GM12878 (cell line): ENCODE measurements at regions not wholly inside any gene's neighbourhood (a gene's known extent, or its start where the extent isn't known, plus 50 kb on each side); places are given as distances from the start of the nearest gene placed in this dataset.

Experiments
- ATAC-seq: fragments of 200-7000 bp; cut with Tn5 transposase; 3 replicates; pipeline ENCODE4 v1.9.1; 2020; ENCODE audit warnings: mild to moderate bottlenecking, moderate library complexity
- BruUV-seq: library from RNA; stranded (reverse); fragments of 400-500 nt; replicated peaks from 2 replicates; lab custom pipeline; 2021; lab: Mats Ljungman, UMichigan
- CTCF ChIA-PET: fragments of 300-600 bp; sonication (Branson Sonifier 250); formaldehyde crosslinking; extraction: SDS; loops from one replicate; lab custom pipeline; 2021; ENCODE audit warnings: inconsistent platforms; lab: Yijun Ruan, JAX
- POLR2A ChIA-PET: fragments of 350-600 bp; formaldehyde crosslinking; extraction: SDS; loops from one replicate; lab custom pipeline; 2021; ENCODE audit warnings: inconsistent platforms; lab: Charles Lee
- RAD21 ChIA-PET: fragments of 300-600 bp; sonication (Branson Sonifier 250); formaldehyde crosslinking; loops from one replicate; lab custom pipeline; 2023; ENCODE audit warnings: antibody characterized with exemption; ENCODE audit not compliant: unreplicated experiment; lab: Charles Lee
- SMC1A ChIA-PET: fragments of 300-600 bp; sonication (Branson Sonifier 250); formaldehyde crosslinking; loops from one replicate; lab custom pipeline; 2023; ENCODE audit not compliant: unreplicated experiment, uncharacterized antibody; lab: Charles Lee
- DNase-seq: peaks from one replicate; pipeline ENCODE4 v3.0.0-alpha.2; 2011; ENCODE audit warnings: low read depth, low spot score
- FAIRE-seq: peaks from 3 replicates; lab custom pipeline; 2011; peaks lifted over from hg19 to GRCh38; lab: Jason Lieb, UNC
- H2AFZ ChIP-seq: 2 replicates; pipeline ENCODE4 v1.6.0; 2011; ENCODE audit warnings: low read depth, low read length, control low read depth; ENCODE audit not compliant: control insufficient read depth
- H3K27ac ChIP-seq: 2 replicates; pipeline ENCODE4 v1.5.1; 2011; ENCODE audit warnings: control low read depth; ENCODE audit not compliant: control insufficient read depth, insufficient read depth
- H3K27me3 ChIP-seq, 2 experiments: replicated peaks in 1 of 2; 2 replicates each; pipeline versions ENCODE4 v1.6.0 to v1.6.1; 2011; ENCODE audit warnings: low read length in 1 of 2; ENCODE audit not compliant: control insufficient read depth in 2 of 2, insufficient read depth in 2 of 2
- H3K36me3 ChIP-seq, 2 experiments: 2 replicates each; pipeline ENCODE4 v1.5.1; 2011; ENCODE audit warnings: low read length in 1 of 2; ENCODE audit not compliant: control insufficient read depth in 2 of 2, insufficient read depth in 2 of 2
- H3K4me1 ChIP-seq: 2 replicates; pipeline ENCODE4 v1.6.1; 2011; ENCODE audit warnings: mild to moderate bottlenecking, low read length, moderate library complexity, mixed read lengths; ENCODE audit not compliant: control insufficient read depth, insufficient read depth
- H3K4me2 ChIP-seq: 2 replicates; pipeline ENCODE4 v1.6.0; 2011; ENCODE audit warnings: control low read depth; ENCODE audit not compliant: control insufficient read depth, insufficient read depth
- H3K4me3 ChIP-seq: fragments of 200-600 bp; sonication (generic); 2 replicates; pipeline ENCODE4 v1.5.1; 2016
- H3K79me2 ChIP-seq: 2 replicates; pipeline ENCODE4 v1.6.0; 2011; ENCODE audit warnings: low read length; ENCODE audit not compliant: control insufficient read depth, insufficient read depth
- H3K9ac ChIP-seq: 2 replicates; pipeline ENCODE4 v1.8.0; 2011; ENCODE audit warnings: low read length, control low read depth, mixed read lengths; ENCODE audit not compliant: control insufficient read depth, insufficient read depth
- H3K9me3 ChIP-seq: replicated peaks from 3 replicates; pipeline ENCODE4 v1.5.1; 2011; ENCODE audit warnings: mild to moderate bottlenecking, low read length; ENCODE audit not compliant: control insufficient read depth, insufficient read depth
- H4K20me1 ChIP-seq: 2 replicates; pipeline ENCODE4 v1.6.0; 2011; ENCODE audit not compliant: control insufficient read depth, insufficient read depth
- CEBPB ChIP-seq, 2 experiments: fragments of 150-350 bp in 1 of 2; IDR thresholded peaks; 2 replicates each; pipeline ENCODE4 v1.6.1; 2012 to 2014; ENCODE audit warnings: low read depth in 2 of 2, low read length in 2 of 2, borderline replicate concordance in 1 of 2, inconsistent platforms in 1 of 2
- GABPA ChIP-seq: IDR thresholded peaks from 2 replicates; pipeline ENCODE4 v1.6.1; 2014; ENCODE audit warnings: antibody characterized with exemption, low read depth, mild to moderate bottlenecking, inconsistent platforms
- KAT2A ChIP-seq: conservative IDR thresholded peaks from 2 replicates; pipeline ENCODE4 v1.6.1; 2011; ENCODE audit warnings: low read depth, low read length; ENCODE audit not compliant: control insufficient read depth
- KDM1A ChIP-seq: fragments of 200-600 bp; sonication (generic); IDR thresholded peaks from 2 replicates; pipeline ENCODE4 v1.6.1; 2016; ENCODE audit warnings: borderline replicate concordance
- MTA2 ChIP-seq: fragments of 450-650 bp; IDR thresholded peaks from 2 replicates; pipeline ENCODE4 v1.6.1; 2016; ENCODE audit warnings: low read depth, mild to moderate bottlenecking, moderate library complexity
- PAX8 ChIP-seq: fragments of 450-650 bp; IDR thresholded peaks from 2 replicates; pipeline ENCODE4 v1.6.1; 2017; ENCODE audit warnings: mild to moderate bottlenecking, moderate library complexity
- PML ChIP-seq: IDR thresholded peaks from 2 replicates; pipeline ENCODE4 v1.6.1; 2012; ENCODE audit warnings: low read length, inconsistent platforms
- RAD51 ChIP-seq: fragments of 450-650 bp; IDR thresholded peaks from 2 replicates; pipeline ENCODE4 v1.6.1; 2016; ENCODE audit warnings: moderate library complexity, mild to moderate bottlenecking, inconsistent platforms
- SIN3A ChIP-seq: IDR thresholded peaks from 2 replicates; pipeline ENCODE4 v1.6.1; 2012; ENCODE audit warnings: low read depth, low read length, improper control_type of control experiment
- TARDBP ChIP-seq: IDR thresholded peaks from 2 replicates; pipeline ENCODE4 v1.6.1; 2016; ENCODE audit warnings: borderline replicate concordance
- ZNF622 ChIP-seq: fragments of 450-650 bp; IDR thresholded peaks from 2 replicates; pipeline ENCODE4 v1.6.1; 2017; ENCODE audit warnings: mild to moderate bottlenecking, inconsistent platforms
- WGBS: methylation state at CpG from one replicate; pipeline ENCODE4 v1.1.6; 2016; ENCODE audit warnings: low lambda C conversion rate; ENCODE audit not compliant: insufficient replicate concordance, insufficient coverage; ENCODE audit errors: missing lambda C conversion rate; 5-methylcytosine and 5-hydroxymethylcytosine counted together
- in situ Hi-C: fragments of 300-500 bp; cut with MboI; formaldehyde crosslinking; loops from 9 replicates; pipeline ENCODE4 v1.14.3; 2018; ENCODE audit warnings: mixed read lengths
- intact Hi-C: fragments of 100-400 bp; cut with micrococcal nuclease; formaldehyde crosslinking; loops from one replicate; pipeline ENCODE4 v1.14.2; 2022; ENCODE audit not compliant: unreplicated experiment
- TF ChIP-seq, protein P1 (sequence below): fragments of 450-650 bp; IDR thresholded peaks from 2 replicates; pipeline ENCODE4 v1.6.1; 2016; ENCODE audit warnings: mild to moderate bottlenecking, moderate library complexity, borderline replicate concordance
- TF ChIP-seq, protein P2 (sequence below), 3 experiments: IDR thresholded peaks in 2 of 3; conservative IDR thresholded peaks in 1 of 3; 2 replicates each; pipeline ENCODE4 v1.5.1; 2011; ENCODE audit warnings: low read depth in 3 of 3, low read length in 3 of 3, mild to moderate bottlenecking in 3 of 3, control low read depth in 2 of 3, moderate library complexity in 2 of 3, inconsistent platforms in 1 of 3, mixed read lengths in 1 of 3; ENCODE audit not compliant: control insufficient read depth in 2 of 3, insufficient read depth in 1 of 3; ENCODE audit errors: extremely low read depth in 1 of 3
- TF ChIP-seq, protein P3 (sequence below): IDR thresholded peaks from 2 replicates; pipeline ENCODE4 v1.6.1; 2012; ENCODE audit warnings: low read depth, low read length, improper control_type of control experiment
- TF ChIP-seq, protein P4 (sequence below): fragments of 450-650 bp; IDR thresholded peaks from 2 replicates; pipeline ENCODE4 v1.6.1; 2014; ENCODE audit warnings: mild to moderate bottlenecking

DNA sequence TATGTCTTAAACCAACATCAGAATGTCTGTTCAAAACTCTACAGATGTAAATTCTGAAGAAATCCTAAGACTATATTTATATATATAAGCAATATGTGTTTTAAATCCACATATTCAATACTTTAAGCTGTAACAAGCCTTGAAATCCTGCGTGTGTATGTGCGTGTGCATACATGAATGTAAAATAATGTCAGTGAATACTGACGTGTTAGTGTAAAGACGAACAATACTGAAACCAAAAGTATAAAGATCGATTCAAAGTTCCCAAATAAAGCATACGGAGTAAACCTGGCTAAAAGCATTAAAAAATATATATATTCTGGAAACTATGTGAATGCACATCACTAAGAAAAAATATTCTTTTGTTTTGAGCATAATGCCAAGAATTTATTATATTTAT is 668.6 kb upstream of the NCAM2 start (continued):
- TF ChIP-seq, protein P1, sequence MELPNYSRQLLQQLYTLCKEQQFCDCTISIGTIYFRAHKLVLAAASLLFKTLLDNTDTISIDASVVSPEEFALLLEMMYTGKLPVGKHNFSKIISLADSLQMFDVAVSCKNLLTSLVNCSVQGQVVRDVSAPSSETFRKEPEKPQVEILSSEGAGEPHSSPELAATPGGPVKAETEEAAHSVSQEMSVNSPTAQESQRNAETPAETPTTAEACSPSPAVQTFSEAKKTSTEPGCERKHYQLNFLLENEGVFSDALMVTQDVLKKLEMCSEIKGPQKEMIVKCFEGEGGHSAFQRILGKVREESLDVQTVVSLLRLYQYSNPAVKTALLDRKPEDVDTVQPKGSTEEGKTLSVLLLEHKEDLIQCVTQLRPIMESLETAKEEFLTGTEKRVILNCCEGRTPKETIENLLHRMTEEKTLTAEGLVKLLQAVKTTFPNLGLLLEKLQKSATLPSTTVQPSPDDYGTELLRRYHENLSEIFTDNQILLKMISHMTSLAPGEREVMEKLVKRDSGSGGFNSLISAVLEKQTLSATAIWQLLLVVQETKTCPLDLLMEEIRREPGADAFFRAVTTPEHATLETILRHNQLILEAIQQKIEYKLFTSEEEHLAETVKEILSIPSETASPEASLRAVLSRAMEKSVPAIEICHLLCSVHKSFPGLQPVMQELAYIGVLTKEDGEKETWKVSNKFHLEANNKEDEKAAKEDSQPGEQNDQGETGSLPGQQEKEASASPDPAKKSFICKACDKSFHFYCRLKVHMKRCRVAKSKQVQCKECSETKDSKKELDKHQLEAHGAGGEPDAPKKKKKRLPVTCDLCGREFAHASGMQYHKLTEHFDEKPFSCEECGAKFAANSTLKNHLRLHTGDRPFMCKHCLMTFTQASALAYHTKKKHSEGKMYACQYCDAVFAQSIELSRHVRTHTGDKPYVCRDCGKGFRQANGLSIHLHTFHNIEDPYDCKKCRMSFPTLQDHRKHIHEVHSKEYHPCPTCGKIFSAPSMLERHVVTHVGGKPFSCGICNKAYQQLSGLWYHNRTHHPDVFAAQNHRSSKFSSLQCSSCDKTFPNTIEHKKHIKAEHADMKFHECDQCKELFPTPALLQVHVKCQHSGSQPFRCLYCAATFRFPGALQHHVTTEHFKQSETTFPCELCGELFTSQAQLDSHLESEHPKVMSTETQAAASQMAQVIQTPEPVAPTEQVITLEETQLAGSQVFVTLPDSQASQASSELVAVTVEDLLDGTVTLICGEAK, result no peak
- TF ChIP-seq CEBPB (IDR thresholded peaks at IDR 0.05; ENCODE audit: borderline replicate concordance in 1 of 2, low read depth in 2 of 2, low read length in 2 of 2) (no peak), TARDBP (no peak), PML (no peak)

DNA sequence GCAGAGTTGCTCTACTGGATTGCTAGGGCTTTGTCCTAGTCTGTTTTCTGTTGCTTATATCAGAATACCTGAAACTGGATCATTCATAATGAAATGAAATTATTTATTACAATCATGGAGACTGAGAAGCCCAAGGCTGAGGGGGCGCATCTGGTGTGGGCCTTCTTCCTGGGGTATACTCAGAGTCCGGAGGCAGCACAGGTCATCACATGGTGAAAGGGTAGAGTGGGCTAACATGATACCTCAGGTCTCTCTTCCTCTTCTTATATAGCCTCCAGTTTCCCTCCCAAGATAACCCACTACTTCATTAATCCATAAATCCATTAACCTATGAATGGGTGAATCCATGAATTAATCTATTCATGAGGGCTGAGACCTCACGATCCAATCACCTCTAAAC is 667.6 kb upstream of the NCAM2 start:
- 2% methylated on average over 3 of the region's 3 CpGs for WGBS
- no peak for FAIRE-seq
- Histone ChIP-seq H3K9me3 (no peaks in the 10 kb centered on the region), H3K9ac (no peak overlapping the region), H3K27ac (no peak overlapping the region), H3K4me1 (no peaks in the 10 kb centered on the region), H4K20me1 (no peaks in the 10 kb centered on the region), H3K4me2 (no peak overlapping the region), H3K4me3 (no peak overlapping the region), H3K27me3 (no peaks in the 10 kb centered on the region), H2AFZ (no peak overlapping the region), H3K79me2 (no peaks in the 10 kb centered on the region), H3K36me3 (no peaks in the 10 kb centered on the region)
- CTCF ChIA-PET, result no interaction called here
- no TSS peak for BruUV-seq
- in situ Hi-C loops (no loop called here), intact Hi-C loops (no loop called here)
- no peak for ATAC-seq
- RAD21 ChIA-PET, result no interaction called here
- SMC1A ChIA-PET, result no interaction called here
- no peak for DNase-seq
- POLR2A ChIA-PET, result no interaction called here
- TF ChIP-seq, protein P2, sequence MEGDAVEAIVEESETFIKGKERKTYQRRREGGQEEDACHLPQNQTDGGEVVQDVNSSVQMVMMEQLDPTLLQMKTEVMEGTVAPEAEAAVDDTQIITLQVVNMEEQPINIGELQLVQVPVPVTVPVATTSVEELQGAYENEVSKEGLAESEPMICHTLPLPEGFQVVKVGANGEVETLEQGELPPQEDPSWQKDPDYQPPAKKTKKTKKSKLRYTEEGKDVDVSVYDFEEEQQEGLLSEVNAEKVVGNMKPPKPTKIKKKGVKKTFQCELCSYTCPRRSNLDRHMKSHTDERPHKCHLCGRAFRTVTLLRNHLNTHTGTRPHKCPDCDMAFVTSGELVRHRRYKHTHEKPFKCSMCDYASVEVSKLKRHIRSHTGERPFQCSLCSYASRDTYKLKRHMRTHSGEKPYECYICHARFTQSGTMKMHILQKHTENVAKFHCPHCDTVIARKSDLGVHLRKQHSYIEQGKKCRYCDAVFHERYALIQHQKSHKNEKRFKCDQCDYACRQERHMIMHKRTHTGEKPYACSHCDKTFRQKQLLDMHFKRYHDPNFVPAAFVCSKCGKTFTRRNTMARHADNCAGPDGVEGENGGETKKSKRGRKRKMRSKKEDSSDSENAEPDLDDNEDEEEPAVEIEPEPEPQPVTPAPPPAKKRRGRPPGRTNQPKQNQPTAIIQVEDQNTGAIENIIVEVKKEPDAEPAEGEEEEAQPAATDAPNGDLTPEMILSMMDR (IDR thresholded peaks at IDR 0.05 in 2 of 3, conservative IDR thresholded peaks at IDR 0.05 in 1 of 3; ENCODE audit: control insufficient read depth in 2 of 3, extremely low read depth in 1 of 3, insufficient read depth in 1 of 3, low read depth in 3 of 3, low read length in 3 of 3), result no peak
- TF ChIP-seq PAX8, result no peak
- no peak for TF ChIP-seq KDM1A
- TF ChIP-seq RAD51, result no peak
- TF ChIP-seq, protein P3, sequence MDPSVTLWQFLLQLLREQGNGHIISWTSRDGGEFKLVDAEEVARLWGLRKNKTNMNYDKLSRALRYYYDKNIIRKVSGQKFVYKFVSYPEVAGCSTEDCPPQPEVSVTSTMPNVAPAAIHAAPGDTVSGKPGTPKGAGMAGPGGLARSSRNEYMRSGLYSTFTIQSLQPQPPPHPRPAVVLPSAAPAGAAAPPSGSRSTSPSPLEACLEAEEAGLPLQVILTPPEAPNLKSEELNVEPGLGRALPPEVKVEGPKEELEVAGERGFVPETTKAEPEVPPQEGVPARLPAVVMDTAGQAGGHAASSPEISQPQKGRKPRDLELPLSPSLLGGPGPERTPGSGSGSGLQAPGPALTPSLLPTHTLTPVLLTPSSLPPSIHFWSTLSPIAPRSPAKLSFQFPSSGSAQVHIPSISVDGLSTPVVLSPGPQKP, result no peak
- no peak for TF ChIP-seq MTA2
- TF ChIP-seq TARDBP, result no peak
- TF ChIP-seq, protein P4, sequence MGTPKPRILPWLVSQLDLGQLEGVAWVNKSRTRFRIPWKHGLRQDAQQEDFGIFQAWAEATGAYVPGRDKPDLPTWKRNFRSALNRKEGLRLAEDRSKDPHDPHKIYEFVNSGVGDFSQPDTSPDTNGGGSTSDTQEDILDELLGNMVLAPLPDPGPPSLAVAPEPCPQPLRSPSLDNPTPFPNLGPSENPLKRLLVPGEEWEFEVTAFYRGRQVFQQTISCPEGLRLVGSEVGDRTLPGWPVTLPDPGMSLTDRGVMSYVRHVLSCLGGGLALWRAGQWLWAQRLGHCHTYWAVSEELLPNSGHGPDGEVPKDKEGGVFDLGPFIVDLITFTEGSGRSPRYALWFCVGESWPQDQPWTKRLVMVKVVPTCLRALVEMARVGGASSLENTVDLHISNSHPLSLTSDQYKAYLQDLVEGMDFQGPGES, result no peak
- no peak for TF ChIP-seq ZNF622
- no peak for TF ChIP-seq SIN3A
- TF ChIP-seq GABPA, result no peak
- no peak for TF ChIP-seq KAT2A
